Amniotic epithelial cell (primary cell): ENCODE measurements at regions not wholly inside any gene's neighbourhood (a gene's known extent, or its start where the extent isn't known, plus 50 kb on each side); places are given as distances from the start of the nearest gene placed in this dataset.

Experiments used
- DNase-seq: peaks from one replicate; pipeline ENCODE4 v3.0.0-alpha.2; 2010; ENCODE audit warnings: low read depth

DNA sequence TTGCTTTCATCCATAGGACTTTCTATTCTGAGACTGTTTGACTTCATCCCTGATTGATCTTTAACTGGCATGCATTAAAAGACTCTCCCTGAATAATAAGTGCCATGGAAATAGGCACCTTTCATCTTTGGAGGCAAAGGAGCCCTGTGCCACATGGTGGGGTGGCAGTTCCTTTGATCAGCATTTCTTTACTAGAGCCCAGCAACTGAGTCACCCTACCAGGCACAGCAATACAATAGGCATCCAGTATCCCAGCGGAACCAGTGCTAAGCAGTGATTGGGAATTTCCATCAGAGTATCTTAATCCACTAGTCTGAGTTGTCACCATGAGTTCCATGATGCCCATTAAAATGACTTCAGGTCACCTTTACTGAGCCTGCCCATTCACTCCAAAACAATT is 476.1 kb upstream of the MPDZ start:
- no peak for DNase-seq

DNA sequence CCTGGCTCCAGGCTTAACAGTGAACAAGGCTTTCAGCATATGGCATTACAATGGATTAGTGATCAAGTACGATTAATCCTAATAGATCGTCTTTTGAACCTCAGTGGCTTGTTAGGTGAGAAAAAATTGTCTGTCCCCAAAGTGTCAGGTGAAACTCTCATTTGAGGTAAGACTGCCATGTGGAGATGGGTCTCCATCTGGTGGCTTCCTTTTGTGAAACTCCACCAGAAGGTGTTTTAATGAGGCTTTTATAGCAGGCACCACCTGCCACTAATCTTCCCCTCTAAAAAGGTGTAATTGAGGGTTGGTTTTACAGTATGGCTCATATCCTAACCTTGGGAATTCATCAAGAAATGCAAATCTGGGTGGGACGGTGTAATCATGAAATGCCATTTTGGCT is 471.1 kb upstream of the MPDZ start:
- DNase-seq = no peak

DNA sequence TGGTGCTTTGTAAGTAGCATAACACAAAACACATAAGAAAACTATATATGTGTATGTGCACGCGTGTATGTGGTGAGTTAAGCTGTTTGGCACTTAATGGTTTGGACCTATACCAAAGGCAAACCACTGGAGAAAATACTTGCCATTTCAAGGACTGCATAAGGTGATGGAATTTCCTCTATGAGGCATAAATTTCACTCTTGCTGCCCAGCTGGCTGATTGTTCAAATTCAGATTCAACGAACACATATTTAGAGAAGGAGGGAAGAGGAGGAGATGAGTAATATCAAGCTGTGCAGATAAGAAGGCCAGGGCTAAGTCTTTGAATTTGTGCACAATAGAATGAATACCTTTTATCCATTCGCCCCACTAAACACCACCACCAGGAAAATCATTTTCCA is 470.6 kb upstream of the MPDZ start:
- peak; percentile 81 for DNase-seq

DNA sequence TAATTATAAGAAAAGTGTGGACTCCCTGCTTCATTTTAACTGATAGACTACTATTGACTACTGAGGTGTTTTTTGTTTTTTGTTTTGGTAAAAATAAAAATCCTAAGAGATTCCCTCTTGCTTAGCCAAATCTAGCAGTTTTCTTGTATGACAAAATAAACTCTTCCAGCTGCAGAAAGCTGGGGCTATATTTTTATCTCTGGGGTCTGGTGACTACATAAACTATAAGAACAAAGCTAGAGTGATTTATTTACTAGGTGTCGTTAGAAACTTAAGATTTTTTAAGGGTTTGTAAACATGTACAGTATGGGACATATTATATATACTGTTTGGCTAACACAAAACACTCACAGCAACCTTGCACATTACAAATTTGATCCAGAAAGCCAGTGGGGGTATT is 467.4 kb upstream of the MPDZ start:
- no peak for DNase-seq

DNA sequence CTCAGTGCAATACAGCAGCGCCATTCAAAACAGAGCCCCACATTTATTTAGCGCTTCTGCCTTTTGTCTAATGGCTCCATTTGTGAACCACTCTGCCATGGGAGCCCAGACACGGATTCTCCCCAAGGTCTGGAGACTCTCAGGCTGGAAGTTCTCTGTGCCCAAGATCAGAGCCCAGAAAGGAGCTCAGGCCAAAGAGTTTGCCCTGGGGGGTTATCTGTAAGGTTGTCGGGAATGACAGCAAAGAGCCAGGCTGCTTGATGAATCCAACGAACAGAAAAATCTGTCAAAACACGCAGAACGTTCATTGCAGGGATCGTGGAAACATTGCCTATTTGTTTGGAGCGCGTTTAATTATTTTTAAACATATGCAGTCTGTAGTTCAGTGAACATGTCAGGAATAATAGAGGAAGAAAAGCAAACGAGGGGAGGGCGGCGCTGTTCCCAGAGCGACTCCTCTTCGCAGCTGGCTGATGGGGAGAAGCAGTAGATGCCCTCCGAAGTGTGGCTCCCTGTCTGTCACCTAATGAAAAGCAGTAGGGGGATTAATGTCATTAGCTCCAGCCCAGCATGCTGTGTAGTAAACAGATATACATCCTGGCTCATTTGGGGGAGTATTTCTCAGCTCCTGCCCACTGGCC is 464.9 kb upstream of the MPDZ start:
- DNase-seq = no peak

DNA sequence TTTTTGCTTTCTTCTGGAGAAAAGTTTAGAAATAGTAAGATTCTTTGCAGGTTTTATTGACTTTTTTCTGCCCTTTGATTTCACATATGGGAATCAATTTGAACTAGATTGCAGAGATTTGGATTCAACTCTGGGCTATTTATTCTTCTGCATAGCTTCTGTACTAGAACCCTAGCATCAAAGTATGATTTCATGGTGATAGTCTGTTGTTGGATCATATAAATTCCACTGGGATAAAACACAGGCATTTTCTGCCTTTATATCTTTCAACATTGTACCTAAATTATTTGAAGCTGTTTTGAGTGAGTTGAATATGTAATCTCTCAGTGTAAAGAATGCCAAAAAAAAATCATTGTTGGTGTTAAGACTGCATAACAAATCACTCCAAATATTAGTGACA is 458.4 kb upstream of the MPDZ start:
- DNase-seq = no peak

DNA sequence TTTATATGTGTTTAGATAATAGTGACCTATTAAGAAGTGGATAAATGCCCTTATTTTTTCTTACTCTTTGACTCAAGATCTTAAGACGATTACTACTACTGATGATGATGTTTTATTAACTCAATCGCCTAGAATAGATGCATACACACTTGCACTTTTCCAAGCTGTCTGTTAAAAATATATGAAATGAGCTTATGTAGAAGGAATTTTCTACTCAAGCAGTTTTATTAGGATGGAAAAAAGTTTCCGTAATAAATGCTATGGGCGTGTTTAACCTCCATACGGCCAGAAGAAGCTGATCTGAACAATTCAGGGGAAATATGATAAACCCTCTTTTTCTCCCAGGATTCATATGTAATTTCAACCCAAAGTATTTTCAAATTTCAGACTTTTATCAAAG is 455.7 kb upstream of the MPDZ start:
- no peak for DNase-seq

DNA sequence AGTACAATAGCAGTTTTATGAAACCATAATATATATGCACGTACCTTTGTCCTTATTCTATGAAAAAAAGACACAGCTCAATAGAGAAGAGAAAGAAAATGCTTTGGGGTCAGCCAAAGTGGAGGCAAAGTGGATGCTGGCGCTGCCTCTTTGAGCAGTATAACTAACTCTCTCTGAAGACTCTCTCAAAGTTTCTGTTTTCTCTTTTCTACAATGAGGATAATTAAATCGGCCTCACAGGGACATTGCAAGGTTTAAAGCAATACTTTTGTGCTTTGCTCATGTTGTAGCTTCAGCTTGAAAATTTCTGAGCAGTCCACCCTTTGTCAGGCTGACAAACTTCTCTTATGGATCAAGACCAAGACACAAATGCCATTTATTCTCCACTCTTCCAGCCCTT is 455.1 kb upstream of the MPDZ start:
- no peak for DNase-seq

DNA sequence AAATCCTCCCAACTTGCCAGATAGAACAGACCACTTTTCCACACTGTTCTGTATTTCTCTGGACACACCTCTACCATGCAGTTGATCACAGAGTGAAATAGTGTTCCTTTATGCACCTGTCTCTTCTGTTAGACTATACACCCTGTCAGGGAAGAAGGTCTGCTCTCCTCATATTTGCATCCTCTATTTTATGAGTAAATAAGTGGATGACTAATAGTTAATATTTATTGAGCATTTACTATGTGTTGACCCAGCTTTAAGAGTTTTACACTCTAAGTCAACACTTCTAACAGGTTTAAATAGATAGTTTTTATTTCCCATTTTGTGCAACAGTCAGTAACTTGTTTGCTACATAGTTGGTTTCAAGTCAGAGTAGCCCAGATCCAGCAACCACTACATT is 452.8 kb upstream of the MPDZ start:
- DNase-seq = no peak

DNA sequence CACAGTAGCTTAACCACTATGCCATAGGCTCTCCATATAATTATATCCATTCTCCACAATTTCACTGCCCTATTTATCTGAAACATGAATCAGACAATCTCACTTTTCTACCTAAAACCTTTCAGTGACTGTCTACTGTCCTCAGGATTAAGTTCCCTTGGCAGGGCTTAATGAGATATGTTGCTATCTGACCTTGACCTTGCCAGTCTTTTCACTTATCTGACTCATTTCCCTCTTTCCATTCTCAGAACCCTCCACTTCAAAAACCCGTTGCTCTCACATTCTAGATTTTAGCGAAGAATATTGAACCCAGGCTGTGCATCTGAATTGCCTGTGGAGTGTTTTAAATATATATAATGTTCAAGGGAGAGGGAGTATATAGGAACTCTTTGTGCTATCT is 452.1 kb upstream of the MPDZ start:
- no peak for DNase-seq

DNA sequence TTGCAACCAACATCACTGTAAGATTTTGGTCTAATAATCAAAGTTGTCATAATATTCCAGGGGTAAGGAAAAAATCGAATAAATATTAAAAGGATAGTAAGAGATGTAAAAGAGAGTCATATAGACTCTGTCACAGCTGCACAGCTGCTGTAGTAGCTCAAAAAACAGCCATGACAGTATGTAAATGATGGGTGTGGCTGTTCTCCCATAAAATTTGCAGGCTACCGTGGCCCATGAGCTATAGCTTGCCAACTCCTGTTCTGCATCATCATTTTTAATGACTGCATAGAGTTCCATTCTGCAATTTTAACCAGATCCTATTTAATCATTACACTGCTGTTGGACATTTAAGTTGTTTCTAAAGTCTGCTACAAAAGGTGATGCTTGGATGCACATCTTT is 450.5 kb upstream of the MPDZ start:
- no peak for DNase-seq

DNA sequence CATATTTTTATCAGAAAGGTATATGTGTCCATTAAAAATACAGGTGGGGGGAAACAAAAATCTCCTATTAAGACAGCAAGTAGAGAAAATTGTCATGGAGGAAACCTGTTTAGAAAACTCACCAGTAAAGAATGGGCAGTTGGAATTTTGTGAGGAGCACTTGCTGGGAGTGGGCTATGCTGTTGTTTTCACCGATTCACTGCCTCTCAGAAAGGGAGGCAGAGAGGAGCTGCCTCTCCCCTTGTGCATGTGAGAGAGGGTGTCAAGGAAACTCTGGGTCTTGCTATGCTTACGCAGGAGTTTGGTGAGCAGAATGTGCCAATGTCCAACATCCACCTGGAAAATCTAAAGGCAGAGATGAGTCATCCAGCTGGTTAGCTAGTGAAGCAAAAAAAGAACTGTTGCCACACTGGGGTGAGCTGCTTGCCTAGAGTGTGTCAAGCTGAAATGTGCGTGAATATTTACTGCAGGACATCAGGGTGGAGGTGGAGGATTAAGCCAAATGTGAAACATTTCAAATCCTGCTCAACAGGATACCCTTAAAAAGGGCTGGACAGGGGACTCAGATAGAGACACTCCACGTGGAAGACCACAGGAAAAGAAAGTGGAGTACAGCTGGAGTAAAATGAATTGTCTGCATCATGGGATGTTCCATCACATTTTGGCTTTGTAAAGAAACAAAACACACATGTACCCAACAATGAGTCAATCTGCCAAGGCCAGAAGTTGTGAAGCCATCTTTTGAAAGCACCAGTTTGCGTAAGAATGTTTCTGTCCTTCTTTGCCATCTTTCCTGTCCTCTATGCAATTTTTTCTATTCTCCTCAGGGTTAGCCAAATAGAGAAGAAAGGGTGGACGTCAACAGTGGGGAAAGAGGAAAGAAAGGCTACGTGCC is 449.7 kb upstream of the MPDZ start:
- peak; percentile 63 for DNase-seq

DNA sequence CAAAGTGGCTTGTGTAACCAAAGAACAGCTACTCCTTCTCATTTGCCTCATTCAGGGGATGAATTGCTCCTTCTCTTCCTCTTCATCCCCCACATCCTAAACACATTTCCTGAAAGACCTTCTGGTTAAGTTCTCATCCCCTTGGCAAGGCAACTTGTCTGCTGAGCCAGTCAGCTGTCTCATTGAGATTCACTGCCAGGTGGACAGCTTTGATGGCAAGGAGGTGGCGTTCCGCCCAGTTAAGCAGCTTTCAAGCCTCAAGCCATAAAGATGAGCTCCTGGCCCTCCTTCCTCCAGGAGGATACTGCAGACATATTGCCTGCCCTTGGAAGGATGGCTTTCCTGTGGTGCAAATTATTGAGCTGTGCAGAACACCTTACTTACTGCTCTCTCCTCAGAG is 448.6 kb upstream of the MPDZ start:
- DNase-seq = no peak

DNA sequence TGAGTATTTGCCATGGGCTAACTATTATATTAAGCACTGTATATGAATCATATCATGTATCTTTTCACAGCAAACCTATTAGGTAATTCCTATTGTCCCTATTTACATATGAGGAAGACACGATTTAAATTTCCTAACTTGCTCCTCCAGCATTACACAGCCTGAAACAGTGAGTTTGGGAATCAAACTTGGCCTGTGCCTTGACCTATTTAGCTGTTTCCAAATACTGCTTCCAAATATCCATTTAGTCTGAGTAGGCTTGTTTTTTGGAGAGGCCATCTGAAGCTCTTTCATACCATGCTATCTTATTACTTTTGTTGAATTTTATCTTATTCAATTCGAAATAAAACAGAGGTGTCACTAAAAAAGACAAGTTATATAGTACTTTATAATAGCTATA is 447.3 kb upstream of the MPDZ start:
- no peak for DNase-seq

DNA sequence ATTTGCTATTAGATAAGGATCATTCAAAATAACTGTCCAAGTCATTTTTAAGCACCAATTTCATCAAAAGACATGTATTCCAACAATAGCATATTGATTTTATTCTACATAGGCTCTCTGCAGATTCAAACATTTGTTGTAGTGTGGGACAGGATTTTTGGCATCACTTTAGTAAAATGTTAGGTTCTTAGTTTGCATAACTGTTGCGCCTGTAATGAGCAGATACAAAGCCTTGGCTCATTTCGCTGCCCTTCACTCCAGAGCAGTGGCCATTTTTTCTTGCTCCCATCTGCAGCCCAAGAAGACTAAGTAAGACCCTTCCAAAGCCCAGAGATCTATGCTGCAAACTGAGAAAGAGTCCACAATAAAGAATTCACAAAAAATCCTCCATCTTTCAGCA is 446.0 kb upstream of the MPDZ start:
- DNase-seq = no peak

DNA sequence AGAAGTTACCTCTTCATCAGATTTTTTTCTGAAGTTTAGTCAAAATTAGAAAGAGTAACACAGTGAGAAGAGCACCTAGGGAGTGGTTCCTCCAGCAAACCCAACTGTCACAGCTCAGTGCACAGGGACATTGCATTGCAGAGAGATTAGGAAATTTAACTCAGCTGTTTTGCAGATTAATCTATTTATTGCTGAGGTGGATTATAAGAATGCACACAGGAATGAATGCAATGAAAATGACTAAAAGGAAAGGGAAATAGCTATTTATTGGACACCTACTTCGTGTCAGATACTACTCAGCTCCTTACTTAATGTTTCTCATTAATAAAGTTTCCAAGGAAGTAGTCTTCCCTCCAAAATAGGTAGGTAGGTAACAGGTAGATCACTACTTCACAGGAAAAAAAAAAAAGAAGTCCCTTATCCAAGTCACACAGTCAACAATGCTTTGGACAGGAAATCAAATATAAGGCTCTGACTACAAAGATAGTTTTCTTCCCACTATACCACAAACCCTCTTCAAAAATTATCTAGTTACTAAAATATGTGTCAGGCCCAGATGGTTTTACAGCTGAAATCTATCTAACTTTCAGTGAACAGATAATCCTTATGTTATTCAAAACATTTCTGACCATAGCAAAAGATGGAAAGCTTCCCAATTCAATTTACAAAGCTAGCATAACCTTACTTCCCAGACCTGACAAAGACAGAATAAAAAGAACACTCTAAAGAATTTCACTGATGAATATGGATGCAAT is 442.2 kb upstream of the MPDZ start:
- DNase-seq = peak; percentile 61

DNA sequence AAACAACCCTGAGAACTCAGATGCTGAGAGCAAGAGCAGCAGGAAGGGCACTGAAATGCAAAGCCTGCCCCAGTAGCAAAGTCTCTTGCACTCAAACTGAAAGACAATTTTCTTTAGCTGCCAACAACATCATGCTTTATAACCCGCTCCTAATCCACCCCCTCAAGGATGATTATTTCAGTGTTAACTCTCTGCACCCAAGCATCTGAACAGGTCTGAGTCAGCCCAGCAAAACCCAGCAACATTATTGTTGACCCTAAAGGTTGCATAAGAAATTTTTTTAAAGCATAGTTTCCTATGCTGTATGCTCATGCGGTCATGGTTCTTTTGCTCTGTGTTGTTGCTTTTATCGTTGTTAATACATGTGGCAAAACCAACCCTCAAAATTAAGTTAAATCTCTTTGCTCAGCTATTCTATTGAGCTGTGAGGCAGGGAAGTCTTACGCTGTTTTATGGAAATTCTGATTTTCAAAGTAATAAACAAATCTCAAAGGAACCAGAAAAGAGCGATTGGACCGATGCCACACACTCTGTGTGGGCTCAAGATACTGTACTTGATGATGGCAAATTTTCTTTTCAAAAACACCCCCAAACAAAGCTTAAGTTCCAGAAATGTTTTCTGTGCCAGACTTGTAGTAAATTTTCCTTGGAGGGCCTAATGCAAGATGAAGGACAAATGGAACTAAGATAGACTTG is 440.6 kb upstream of the MPDZ start:
- peak; percentile 91 for DNase-seq

DNA sequence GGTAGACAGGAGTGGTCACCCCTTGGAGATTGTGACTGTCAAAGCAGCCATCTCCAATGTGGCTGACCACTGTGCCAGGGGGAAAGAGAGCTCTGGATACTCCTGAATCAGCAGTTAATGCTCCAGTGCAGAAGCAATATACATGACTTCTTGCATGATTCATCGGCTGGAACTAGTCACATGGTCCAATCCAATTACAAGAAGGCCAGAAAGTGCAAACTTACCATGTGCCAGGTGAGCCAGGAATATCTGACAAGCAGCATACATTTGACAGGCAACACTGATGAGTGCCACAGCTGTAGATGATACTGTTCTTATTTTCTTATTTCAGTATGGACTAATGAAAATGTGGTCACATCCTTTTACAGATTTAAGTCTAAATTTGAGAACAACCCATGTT is 440.0 kb upstream of the MPDZ start:
- DNase-seq = peak; percentile 33

DNA sequence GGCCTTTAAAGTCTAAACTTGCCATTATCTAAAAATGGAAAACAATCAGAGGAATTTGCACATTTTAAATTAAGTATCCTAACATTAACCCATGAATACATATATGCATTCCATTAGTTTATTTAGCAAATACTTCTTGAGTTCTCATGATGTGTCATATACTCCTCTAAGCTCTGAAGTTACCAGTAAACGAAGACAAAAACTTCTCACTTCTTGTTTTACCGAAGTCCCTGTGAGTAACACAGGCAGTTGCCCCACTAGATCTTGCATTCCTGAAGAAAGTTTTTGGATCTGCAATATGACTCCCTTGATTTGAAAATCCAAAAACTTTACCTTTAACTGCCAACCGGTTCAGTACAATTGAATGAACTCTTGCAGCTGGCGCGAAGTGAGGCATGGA is 439.0 kb upstream of the MPDZ start:
- no peak for DNase-seq

DNA sequence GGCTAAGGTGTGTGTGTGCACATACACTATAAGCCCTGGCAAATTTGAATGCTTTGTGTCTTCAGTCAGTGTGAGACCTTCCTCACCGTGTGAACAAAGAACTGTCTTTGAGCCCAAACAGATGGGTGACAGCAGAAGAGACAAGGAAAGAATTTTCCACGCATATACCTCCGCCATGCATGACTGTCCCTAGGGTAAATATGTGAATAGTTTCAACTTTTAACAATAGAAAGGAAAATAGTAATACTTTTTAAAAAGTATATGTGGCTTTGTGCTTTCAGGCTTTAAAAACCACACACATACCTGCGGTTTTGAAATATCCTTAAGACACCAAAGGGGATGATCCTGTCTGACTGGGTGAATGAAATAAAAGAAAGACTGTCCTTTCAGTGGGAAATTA is 438.6 kb upstream of the MPDZ start:
- no peak for DNase-seq

DNA sequence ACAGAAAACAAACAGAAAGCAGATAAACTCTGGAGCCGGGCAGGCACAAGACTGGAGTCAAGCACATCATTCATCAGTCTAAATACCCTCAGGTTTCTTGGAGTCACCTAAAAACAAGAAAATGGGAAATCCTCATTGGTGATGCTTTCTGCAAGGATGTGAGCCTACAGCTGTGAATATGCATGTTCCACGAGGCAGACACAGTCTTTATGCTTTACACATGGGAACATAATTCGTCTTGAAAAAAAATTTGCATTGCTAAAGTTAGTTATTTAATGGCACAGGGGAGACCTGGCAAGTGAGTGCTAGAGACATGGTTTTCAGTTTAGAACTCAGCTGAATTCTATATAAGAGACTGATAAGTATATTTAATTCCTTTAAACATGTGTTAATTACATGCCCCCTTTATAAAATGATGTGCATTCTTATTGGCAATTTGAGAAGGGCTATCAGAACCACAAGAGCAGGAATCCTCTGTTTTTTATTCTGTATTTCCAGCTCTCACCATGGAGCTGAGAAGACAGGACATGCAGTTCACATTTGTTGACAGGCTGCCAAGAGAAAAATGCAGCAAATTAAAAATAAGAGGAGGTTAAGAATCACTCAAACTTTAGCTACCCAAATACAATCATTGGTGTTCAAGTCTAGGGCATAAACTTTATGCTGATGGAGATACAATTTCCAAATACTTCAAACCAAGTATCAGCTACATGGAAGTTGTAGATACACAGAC is 438.0 kb upstream of the MPDZ start:
- DNase-seq = no peak
